Activated naive CD4-positive, alpha-beta T cell treated with anti-CD3 and anti-CD28 coated beads for 36 hours (primary cell): ENCODE measurements at regions not wholly inside any gene's neighbourhood (a gene's known extent, or its start where the extent isn't known, plus 50 kb on each side); places are given as distances from the start of the nearest gene placed in this dataset.

Experiments
- CTCF ChIA-PET: fragments of 350-600 bp; sonication (Branson Sonifier 250); formaldehyde crosslinking; loops from one replicate; lab custom pipeline; 2021; ENCODE audit warnings: antibody characterized with exemption; lab: Charles Lee
- DNase-seq: peaks from one replicate; pipeline ENCODE4 v3.0.0-alpha.2; 2020
- H3K27ac Mint-ChIP-seq: one replicate; pipeline ENCODE4 v1.8.0; 2021; ENCODE audit warnings: mild to moderate bottlenecking, mixed read lengths
- H3K27me3 Mint-ChIP-seq: one replicate; pipeline ENCODE4 v1.8.0; 2021; ENCODE audit warnings: low read depth, mixed read lengths
- H3K36me3 Mint-ChIP-seq: one replicate; pipeline ENCODE4 v1.8.0; 2021; ENCODE audit warnings: low read depth, mixed read lengths
- H3K4me1 Mint-ChIP-seq: one replicate; pipeline ENCODE4 v1.8.0; 2021; ENCODE audit warnings: low read depth, mixed read lengths
- H3K4me3 Mint-ChIP-seq: one replicate; pipeline ENCODE4 v1.8.0; 2021; ENCODE audit warnings: mild to moderate bottlenecking, moderate library complexity, mixed read lengths
- H3K9me3 Mint-ChIP-seq: one replicate; pipeline ENCODE4 v1.8.0; 2021; ENCODE audit warnings: mixed read lengths
- intact Hi-C: fragments of 100-400 bp; cut with micrococcal nuclease; formaldehyde crosslinking; loops from one replicate; pipeline ENCODE4 v1.15.1; 2023

DNA sequence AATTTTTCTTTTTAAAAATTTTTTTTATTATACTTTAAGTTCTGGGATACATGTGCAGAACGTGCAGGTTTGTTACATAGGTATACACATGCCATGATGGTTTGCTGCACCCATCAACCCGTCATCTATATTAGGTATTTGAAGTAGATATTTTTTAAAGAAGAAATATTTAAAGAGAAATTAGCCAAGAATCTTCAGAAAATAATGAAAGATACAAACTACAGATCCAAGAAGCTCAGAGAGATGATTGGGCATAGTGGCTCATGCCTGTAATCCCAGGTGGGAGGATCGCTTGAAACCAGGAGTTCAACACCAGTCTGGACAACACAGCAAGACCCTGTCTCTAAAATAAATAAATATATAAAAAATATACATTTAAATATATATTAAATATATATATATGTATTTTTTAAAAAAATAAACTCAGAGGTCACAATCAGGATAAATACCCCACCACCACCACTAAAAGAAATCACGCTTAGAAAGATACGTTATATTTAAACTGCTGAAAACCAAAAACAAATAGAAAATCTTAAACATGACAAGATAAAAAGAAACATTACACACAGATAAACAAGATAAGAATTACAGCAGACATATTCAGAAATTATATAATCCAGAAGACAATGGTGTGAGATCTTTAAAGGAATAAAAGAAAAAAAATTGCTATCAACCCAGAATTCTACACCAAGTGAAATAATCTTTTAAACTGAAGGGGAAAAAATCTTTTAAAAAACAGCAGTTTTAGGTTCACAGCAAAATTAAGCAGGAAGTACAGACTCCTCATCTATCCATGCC, 57.5 kb downstream of the CSF2 start:
- H3K27ac Mint-ChIP-seq: no peak overlapping the region
- no peak overlapping the region for H3K4me3 Mint-ChIP-seq
- peaks cover 8% of the 10 kb centered on the region for H3K9me3 Mint-ChIP-seq
- H3K36me3 Mint-ChIP-seq: peaks cover 2% of the 10 kb centered on the region
- H3K4me1 Mint-ChIP-seq: no peaks in the 10 kb centered on the region
- intact Hi-C loops: loop anchor here (10.0 kb wide), 1 partner anchor 306 kb away; no protein-coding TSS in a partner anchor
- peaks cover 20% of the 10 kb centered on the region for H3K27me3 Mint-ChIP-seq
- DNase-seq: no peak
- CTCF ChIA-PET: interaction anchor here (0.8 to 1.5 kb wide), 2 partner anchors 59 to 67 kb away, joined by 3 read pairs; no protein-coding TSS in a partner anchor

- Mint-ChIP-seq H3K36me3 (peaks cover 2% of the 10 kb centered on the region), H3K4me3 (no peak overlapping the region), H3K9me3 (peaks cover 8% of the 10 kb centered on the region), H3K4me1 (no peaks in the 10 kb centered on the region), H3K27me3 (peaks cover 29% of the 10 kb centered on the region), H3K27ac (no peak overlapping the region)
- no peak for DNase-seq
- CTCF ChIA-PET: interaction anchor here (0.8 kb wide), 1 partner anchor 58 kb away, joined by 3 read pairs; no protein-coding TSS in a partner anchor
- intact Hi-C loops: loop anchor here (10.0 kb wide), 1 partner anchor 307 kb away; no protein-coding TSS in a partner anchor
Observed at GRCh38 chr5:132132138-132132537, 58.5 kb downstream of the CSF2 start.

DNA sequence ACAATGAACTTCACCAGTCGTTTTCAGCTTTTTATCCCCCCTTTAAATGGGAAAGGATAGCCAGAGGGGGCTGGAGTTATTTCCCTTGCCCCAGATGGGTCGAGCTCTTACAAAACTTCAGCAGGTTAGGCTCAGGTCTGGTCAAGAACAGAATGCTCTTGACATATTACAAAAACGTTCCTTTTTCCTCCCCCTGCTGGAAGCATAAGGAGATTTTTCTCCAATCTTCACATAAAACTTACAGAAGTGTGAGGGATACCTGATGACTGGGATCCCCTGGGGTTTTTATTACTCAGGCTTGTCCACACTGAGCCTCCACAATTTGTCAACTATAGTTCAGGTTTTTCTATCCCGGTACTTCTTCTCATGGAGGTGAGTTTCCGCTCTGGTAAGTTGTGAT, 60.8 kb downstream of the CSF2 start:
- no peaks in the 10 kb centered on the region for H3K4me1 Mint-ChIP-seq
- intact Hi-C loops: loop anchor here (1.0 to 10.0 kb wide), 2 partner anchors 69 to 310 kb away; no protein-coding TSS in a partner anchor
- DNase-seq: no peak
- H3K27me3 Mint-ChIP-seq: peaks cover 27% of the 10 kb centered on the region
- H3K9me3 Mint-ChIP-seq: peaks cover 2% of the 10 kb centered on the region
- CTCF ChIA-PET: interaction anchor here (0.8 to 2.0 kb wide), 2 partner anchors 29 to 69 kb away, joined by 3 to 7 read pairs; no protein-coding TSS in a partner anchor
- H3K4me3 Mint-ChIP-seq: no peak overlapping the region
- no peaks in the 10 kb centered on the region for H3K36me3 Mint-ChIP-seq
- no peak overlapping the region for H3K27ac Mint-ChIP-seq

DNA sequence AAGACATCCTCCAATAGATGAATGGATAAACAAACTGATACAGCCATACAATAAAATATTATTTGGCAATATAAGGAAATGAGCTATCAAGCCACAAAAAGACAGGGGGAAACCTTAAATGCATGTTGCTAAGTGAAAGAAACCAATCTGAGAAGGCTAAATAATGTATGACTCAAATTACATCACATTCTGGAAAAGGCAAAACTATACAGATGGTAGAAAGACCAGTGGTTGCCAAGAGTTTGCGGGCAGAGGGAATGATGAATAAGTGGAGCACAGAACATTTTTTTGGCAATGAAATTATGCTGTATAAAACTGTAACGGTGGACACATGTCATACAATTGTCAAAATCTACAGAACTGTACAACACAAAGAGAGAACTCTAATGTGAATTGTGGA, 63.3 kb downstream of the CSF2 start:
- no peaks in the 10 kb centered on the region for H3K36me3 Mint-ChIP-seq
- no peaks in the 10 kb centered on the region for H3K9me3 Mint-ChIP-seq
- H3K4me3 Mint-ChIP-seq: no peak overlapping the region
- CTCF ChIA-PET: no interaction called here
- peaks cover 33% of the 10 kb centered on the region for H3K27me3 Mint-ChIP-seq
- H3K4me1 Mint-ChIP-seq: no peaks in the 10 kb centered on the region
- DNase-seq: no peak
- H3K27ac Mint-ChIP-seq: no peak overlapping the region
- intact Hi-C loops: loop anchor here (10.0 kb wide), 1 partner anchor 312 kb away; no protein-coding TSS in a partner anchor

GRCh38 chr5:132138260-132138659, 64.7 kb downstream of the CSF2 start:
- CTCF ChIA-PET: interaction anchor here (0.6 kb wide), 1 partner anchor 51 kb away, joined by 4 read pairs; no protein-coding TSS in a partner anchor
- Mint-ChIP-seq H3K9me3 (peaks cover 7% of the 10 kb centered on the region), H3K27me3 (peaks cover 33% of the 10 kb centered on the region), H3K36me3 (no peaks in the 10 kb centered on the region), H3K4me3 (no peak overlapping the region), H3K4me1 (no peaks in the 10 kb centered on the region), H3K27ac (no peak overlapping the region)
- intact Hi-C loops: loop anchor here (10.0 kb wide), 1 partner anchor 313 kb away; no protein-coding TSS in a partner anchor
- no peak for DNase-seq
